DOHH2 (cell line): ENCODE measurements at regions not wholly inside any gene's neighbourhood (a gene's known extent, or its start where the extent isn't known, plus 50 kb on each side); places are given as distances from the start of the nearest gene placed in this dataset.

ENCODE experiments used
- CTCF ChIP-seq: fragments of 200-600 bp; sonication (generic); IDR thresholded peaks from one replicate; pipeline ENCODE4 v1.5.1; 2014; ENCODE audit warnings: antibody characterized with exemption, mild to moderate bottlenecking, low read depth, low read length; ENCODE audit not compliant: poor library complexity, severe bottlenecking
- EZH2phosphoT487 ChIP-seq: fragments of 200-600 bp; sonication (generic); IDR thresholded peaks from 2 replicates; pipeline ENCODE4 v1.6.1; 2017; ENCODE audit warnings: borderline replicate concordance, mild to moderate bottlenecking, antibody characterized with exemption, low read length, moderate library complexity, mixed read lengths

- TF ChIP-seq EZH2phosphoT487 (no peak), CTCF (no peak)
Measured at GRCh38 chr2:15794608-15795134, 145.7 kb upstream of the MYCN start.
